ENCODE measurements at regions not wholly inside any gene's neighbourhood (a gene's known extent, or its start where the extent isn't known, plus 50 kb on each side); places are given as distances from the start of the nearest gene placed in this dataset.

GRCh38 chrX:42496239-42496638 lies 281.7 kb downstream of the PPP1R2C start:
- TF ChIP-seq CTCF (optimal IDR thresholded peaks at IDR 0.05 in 1 of 3, IDR thresholded peaks at IDR 0.05 in 1 of 3, conservative IDR thresholded peaks at IDR 0.05 in 1 of 3; ENCODE audit: extremely low read depth in 1 of 3, insufficient read depth in 2 of 3, low read length in 3 of 3) (no peak), EZH2 (IDR thresholded peaks at IDR 0.05; ENCODE audit: low read length) (no peak)

Measured in keratinocyte (primary cell).